BJ (cell line): ENCODE measurements at regions not wholly inside any gene's neighbourhood (a gene's known extent, or its start where the extent isn't known, plus 50 kb on each side); places are given as distances from the start of the nearest gene placed in this dataset.

Source experiments
- CTCF ChIA-PET: fragments of 350-600 bp; formaldehyde crosslinking; extraction: SDS; loops from one replicate; lab custom pipeline; 2021; ENCODE audit warnings: antibody characterized with exemption, inconsistent platforms; lab: Yijun Ruan, JAX
- POLR2A ChIA-PET: fragments of 300-600 bp; sonication (Branson Sonifier 250); formaldehyde crosslinking; extraction: SDS; loops from one replicate; lab custom pipeline; 2021; ENCODE audit warnings: antibody characterized with exemption; lab: Charles Lee
- DNase-seq: peaks from one replicate; pipeline ENCODE4 v3.0.0-alpha.2; 2011; ENCODE audit warnings: low read depth
- H3K27me3 ChIP-seq: 2 replicates; pipeline ENCODE4 v1.6.0; 2011; ENCODE audit warnings: low read length; ENCODE audit not compliant: control insufficient read depth, insufficient read depth
- H3K36me3 ChIP-seq: 2 replicates; pipeline ENCODE4 v1.5.1; 2011; ENCODE audit warnings: low read length; ENCODE audit not compliant: control insufficient read depth, insufficient read depth
- H3K4me3 ChIP-seq: 2 replicates; pipeline ENCODE4 v1.5.1; 2011; ENCODE audit warnings: low read depth, mild to moderate bottlenecking, control low read depth, low read length
- TF ChIP-seq, protein P1 (sequence below): IDR thresholded peaks from 2 replicates; pipeline ENCODE4 v1.5.1; 2011; ENCODE audit warnings: low read depth, mild to moderate bottlenecking, control low read depth, inconsistent platforms, low read length, moderate library complexity; ENCODE audit not compliant: insufficient read depth

DNA sequence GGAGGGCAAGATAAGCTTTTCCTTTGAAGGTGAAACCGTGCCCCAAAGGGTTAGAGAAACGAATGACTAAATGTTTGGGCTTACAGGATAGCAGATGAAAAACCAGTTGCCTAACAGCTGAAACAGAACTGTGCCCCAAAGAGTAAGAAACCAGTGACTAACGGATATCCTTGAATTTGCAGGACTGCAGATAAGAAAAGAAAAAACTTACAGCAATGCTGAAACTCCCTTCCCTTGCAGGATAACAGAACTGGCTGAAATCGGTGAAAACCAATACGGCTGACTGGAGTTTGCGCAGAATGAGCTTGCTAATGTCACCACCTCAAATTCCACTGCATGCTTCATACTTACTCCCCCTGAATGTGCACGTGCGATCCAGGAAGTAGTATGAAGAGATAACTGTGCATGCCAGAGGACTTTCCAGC is 175.2 kb upstream of the NLRP1 start:
- Histone ChIP-seq H3K4me3 (no peak overlapping the region), H3K36me3 (no peaks in the 10 kb centered on the region), H3K27me3 (peaks cover 8% of the 10 kb centered on the region)
- CTCF ChIA-PET, result interaction anchor here (2.4 kb wide), 1 partner anchor 13 kb away, joined by 6 read pairs; no protein-coding TSS in a partner anchor
- no peak for DNase-seq
- TF ChIP-seq, protein P1, sequence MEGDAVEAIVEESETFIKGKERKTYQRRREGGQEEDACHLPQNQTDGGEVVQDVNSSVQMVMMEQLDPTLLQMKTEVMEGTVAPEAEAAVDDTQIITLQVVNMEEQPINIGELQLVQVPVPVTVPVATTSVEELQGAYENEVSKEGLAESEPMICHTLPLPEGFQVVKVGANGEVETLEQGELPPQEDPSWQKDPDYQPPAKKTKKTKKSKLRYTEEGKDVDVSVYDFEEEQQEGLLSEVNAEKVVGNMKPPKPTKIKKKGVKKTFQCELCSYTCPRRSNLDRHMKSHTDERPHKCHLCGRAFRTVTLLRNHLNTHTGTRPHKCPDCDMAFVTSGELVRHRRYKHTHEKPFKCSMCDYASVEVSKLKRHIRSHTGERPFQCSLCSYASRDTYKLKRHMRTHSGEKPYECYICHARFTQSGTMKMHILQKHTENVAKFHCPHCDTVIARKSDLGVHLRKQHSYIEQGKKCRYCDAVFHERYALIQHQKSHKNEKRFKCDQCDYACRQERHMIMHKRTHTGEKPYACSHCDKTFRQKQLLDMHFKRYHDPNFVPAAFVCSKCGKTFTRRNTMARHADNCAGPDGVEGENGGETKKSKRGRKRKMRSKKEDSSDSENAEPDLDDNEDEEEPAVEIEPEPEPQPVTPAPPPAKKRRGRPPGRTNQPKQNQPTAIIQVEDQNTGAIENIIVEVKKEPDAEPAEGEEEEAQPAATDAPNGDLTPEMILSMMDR, result no peak
- POLR2A ChIA-PET, result no interaction called here

DNA sequence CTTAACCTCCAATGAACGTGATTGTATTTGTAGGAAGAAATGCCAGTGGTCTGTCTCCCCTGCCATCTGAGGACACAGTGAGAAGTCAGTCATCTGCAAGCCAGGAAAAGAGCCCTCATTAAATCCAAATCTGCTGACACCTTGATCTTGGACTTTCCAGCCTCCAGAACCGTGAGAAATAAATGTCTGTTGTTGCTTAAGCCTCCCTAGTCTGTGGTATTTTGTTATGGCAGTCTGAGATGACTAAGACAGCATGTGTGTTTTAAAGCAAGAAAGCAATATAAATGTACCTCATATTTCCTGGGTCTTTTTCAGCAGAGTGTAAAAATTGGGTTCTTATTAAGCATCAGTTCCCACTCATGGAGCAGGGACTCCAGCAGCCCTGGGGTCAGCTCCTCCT is 177.9 kb upstream of the NLRP1 start:
- H3K27me3 ChIP-seq, result peaks cover 11% of the 10 kb centered on the region
- no peak overlapping the region for H3K4me3 ChIP-seq
- H3K36me3 ChIP-seq, result no peaks in the 10 kb centered on the region
- ChIA-PET POLR2A (no interaction called here), CTCF (no interaction called here)
- TF ChIP-seq, protein P1, result no peak
- peak; percentile 4 for DNase-seq

DNA sequence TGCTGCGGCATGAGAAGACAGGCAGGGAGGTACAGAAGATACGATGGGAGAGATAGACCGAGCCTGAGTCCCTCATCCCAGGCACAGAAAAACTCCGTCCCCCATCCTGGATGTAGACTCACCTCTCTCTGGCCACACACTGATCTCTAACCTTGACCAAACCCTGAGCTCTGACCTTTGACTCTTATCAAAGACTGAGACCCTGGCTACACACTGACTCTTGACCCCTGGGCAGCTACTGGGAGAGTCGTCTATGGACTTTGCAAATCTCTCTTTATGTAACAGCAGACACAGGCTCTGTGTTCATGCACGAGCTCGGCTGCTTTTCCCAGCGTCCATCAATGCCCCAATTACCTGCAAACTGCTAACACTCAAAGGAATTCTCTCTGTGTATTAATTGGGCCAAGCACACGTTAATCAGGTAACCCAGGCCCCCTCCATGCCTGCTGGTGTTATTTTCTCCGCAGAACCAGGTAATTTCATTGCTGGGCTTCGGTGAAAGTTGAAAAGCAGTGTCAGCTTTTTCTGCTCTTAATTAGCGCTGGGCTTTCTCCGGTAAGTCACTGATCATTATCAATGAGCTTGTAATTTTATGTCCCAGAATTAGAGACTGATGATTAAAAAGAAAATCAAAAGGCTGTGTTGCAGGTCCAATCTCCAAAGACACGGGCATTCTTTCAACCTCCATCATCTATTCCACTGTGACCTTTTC is 179.4 kb upstream of the NLRP1 start:
- no peak for DNase-seq
- H3K4me3 ChIP-seq, result no peak overlapping the region
- TF ChIP-seq, protein P1, result no peak
- peaks cover 14% of the 10 kb centered on the region for H3K27me3 ChIP-seq
- POLR2A ChIA-PET, result no interaction called here
- CTCF ChIA-PET, result no interaction called here
- no peaks in the 10 kb centered on the region for H3K36me3 ChIP-seq

DNA sequence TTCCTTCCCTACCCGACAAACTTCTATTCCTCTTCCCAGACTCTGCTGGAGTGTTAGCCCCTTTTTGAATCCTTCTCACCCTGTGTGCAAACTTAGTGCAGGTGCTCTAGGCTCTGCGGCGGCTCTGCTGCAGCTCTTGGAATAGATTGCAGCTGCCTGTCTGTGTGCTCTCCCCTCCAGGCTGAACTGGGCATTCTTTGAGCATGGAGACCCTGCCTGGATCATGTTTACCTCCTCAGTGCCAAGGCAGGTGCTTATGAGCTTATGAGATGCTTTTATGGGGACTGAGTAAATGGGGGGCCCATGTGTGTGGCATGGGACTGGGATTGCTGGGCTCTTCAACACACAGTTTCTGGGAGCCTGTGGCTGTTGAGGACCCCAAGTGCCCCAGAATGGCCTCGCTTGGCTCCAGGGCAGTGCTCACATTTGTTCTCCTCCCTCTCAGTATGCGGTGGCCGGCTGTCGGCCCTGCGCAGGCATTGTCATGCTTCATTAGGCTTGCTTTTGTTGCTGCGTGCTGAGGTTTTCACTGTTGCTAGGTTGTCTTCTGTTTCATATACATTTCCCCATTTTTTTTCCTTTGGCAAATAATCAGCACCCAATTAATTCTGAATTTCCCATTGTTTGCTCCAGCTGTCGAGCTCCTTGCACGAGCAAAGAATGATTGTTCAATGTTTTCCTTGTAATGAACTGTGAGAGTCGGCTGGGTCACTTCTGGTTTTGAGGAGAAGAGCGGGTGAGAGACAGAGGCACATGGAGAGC is 185.5 kb upstream of the NLRP1 start:
- TF ChIP-seq, protein P1, result no peak
- POLR2A ChIA-PET, result no interaction called here
- Histone ChIP-seq H3K27me3 (peaks cover 25% of the 10 kb centered on the region), H3K36me3 (no peaks in the 10 kb centered on the region), H3K4me3 (no peak overlapping the region)
- DNase-seq, result no peak
- CTCF ChIA-PET, result interaction anchor here (1.0 kb wide), 1 partner anchor 33 kb away, joined by 3 read pairs; no protein-coding TSS in a partner anchor
